Common myeloid progenitor, CD34-positive (primary cell): ENCODE measurements at regions not wholly inside any gene's neighbourhood (a gene's known extent, or its start where the extent isn't known, plus 50 kb on each side); places are given as distances from the start of the nearest gene placed in this dataset.

Experiments
- CTCF ChIA-PET: fragments of 350-600 bp; sonication (Branson Sonifier 250); formaldehyde crosslinking; loops from one replicate; lab custom pipeline; 2021; ENCODE audit warnings: antibody characterized with exemption; lab: Charles Lee
- POLR2A ChIA-PET: fragments of 350-600 bp; sonication (Branson Sonifier 250); formaldehyde crosslinking; loops from one replicate; lab custom pipeline; 2021; ENCODE audit warnings: antibody characterized with exemption; lab: Charles Lee
- DNase-seq, 3 donors: peaks; one replicate each; pipeline versions ENCODE4 v3.0.0 to v3.0.0-alpha.2; 2013
- H3K27ac ChIP-seq, 2 experiments: 1 replicate in 1 of 2; 2 replicates in 1 of 2; pipeline ENCODE4 v1.7.0; 2013; ENCODE audit warnings: inconsistent platforms in 2 of 2, low read length in 2 of 2, mild to moderate bottlenecking in 2 of 2, low read depth in 1 of 2, moderate library complexity in 1 of 2; ENCODE audit not compliant: severe bottlenecking in 2 of 2, insufficient read depth in 1 of 2, poor library complexity in 1 of 2
- H3K27me3 ChIP-seq, 5 experiments: replicated peaks in 2 of 5; 1 replicate in 3 of 5; 2 replicates in 2 of 5; pipeline versions ENCODE4 v1.6.1 to v1.7.0; 2013; ENCODE audit warnings: low read length in 4 of 5, mild to moderate bottlenecking in 2 of 5, moderate library complexity in 2 of 5, inconsistent platforms in 1 of 5; ENCODE audit not compliant: insufficient read depth in 5 of 5, control insufficient read depth in 4 of 5
- H3K36me3 ChIP-seq, 4 experiments: 1 replicate in 2 of 4; 2 replicates in 2 of 4; pipeline versions ENCODE4 v1.6.1 to v1.7.0; 2013; ENCODE audit warnings: low read length in 3 of 4, control low read depth in 1 of 4, mild to moderate bottlenecking in 1 of 4; ENCODE audit not compliant: control insufficient read depth in 4 of 4, insufficient read depth in 4 of 4
- H3K4me1 ChIP-seq, 4 experiments: 1 replicate in 3 of 4; 2 replicates in 1 of 4; pipeline versions ENCODE4 v1.6.1 to v1.7.1; 2013; ENCODE audit warnings: low read length in 3 of 4, mild to moderate bottlenecking in 3 of 4, control low read depth in 1 of 4, inconsistent platforms in 1 of 4, moderate library complexity in 1 of 4; ENCODE audit not compliant: control insufficient read depth in 4 of 4, insufficient read depth in 4 of 4; ENCODE audit errors: control extremely low read depth in 1 of 4
- H3K4me3 ChIP-seq, 7 experiments: 1 replicate in 4 of 7; 2 replicates in 3 of 7; pipeline versions ENCODE4 v1.5.1 to v1.7.0; 2013; ENCODE audit warnings: mild to moderate bottlenecking in 7 of 7, low read length in 6 of 7, moderate library complexity in 6 of 7, inconsistent platforms in 2 of 7, low read depth in 2 of 7, control low read depth in 1 of 7; ENCODE audit not compliant: insufficient read depth in 4 of 7, control insufficient read depth in 1 of 7; ENCODE audit errors: extremely low read depth in 1 of 7
- H3K9me3 ChIP-seq, 5 experiments: 1 replicate in 4 of 5; 2 replicates in 1 of 5; pipeline versions ENCODE4 v1.6.1 to v1.7.1; 2013; ENCODE audit warnings: low read length in 4 of 5, mild to moderate bottlenecking in 2 of 5, inconsistent platforms in 1 of 5, low read depth in 1 of 5, moderate library complexity in 1 of 5; ENCODE audit not compliant: control insufficient read depth in 4 of 5, insufficient read depth in 2 of 5; ENCODE audit errors: control extremely low read depth in 1 of 5
- WGBS: methylation state at CpG from one replicate; pipeline ENCODE4 v1.1.5; 2013; ENCODE audit not compliant: insufficient coverage; 5-methylcytosine and 5-hydroxymethylcytosine counted together

DNA sequence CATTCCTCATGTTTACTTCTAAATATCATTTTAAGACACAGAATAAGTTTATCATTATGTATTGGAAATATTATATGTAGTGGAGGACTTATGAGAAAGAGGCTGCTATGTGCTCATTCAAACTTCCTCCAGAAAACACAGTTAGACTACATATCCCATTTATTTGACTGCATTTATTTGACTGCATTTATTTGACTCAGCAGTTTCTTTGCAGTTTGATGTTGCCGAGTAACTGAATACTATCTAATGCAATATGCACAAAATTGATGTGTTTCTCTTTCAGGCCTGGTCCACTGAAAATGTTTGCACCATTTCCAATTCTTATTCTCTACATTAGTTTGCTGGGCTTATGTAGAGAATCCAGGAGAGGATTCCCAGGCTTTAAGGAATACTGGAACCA lies 89.9 kb upstream of the FBN2 start:
- 89% methylated on average over 1 of the region's 1 CpG for WGBS
- CTCF ChIA-PET: no interaction called here

DNA sequence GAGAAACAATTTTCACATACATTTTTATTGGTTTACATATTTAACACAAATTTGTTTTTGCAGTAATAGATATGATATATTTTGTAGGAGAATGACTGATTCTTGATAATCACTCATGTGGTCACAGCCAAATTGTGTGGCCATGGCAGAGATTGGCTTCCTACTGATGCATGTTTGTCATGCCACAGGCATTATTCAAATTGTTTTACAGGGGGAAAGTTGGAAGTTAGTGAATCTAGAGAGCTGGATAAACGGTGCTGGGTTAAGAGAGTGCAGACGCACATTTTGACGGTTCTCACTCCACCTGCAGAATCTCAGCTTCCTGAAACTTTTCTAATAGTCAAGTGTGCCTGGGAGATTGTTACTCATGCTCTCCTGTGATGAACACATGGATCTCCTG lies 91.1 kb upstream of the FBN2 start:
- H3K4me3 ChIP-seq: no peak overlapping the region
- no peak for DNase-seq
- H3K9me3 ChIP-seq: no peaks in the 10 kb centered on the region
- 100% methylated on average over 3 of the region's 3 CpGs for WGBS
- no peaks in the 10 kb centered on the region for H3K36me3 ChIP-seq
- no peak overlapping the region for H3K27ac ChIP-seq
- ChIA-PET POLR2A (no interaction called here), CTCF (no interaction called here)
- no peaks in the 10 kb centered on the region for H3K4me1 ChIP-seq
- no peaks in the 10 kb centered on the region for H3K27me3 ChIP-seq

More for the DNA sequence above, 89.9 kb upstream of the FBN2 start:
- H3K27ac ChIP-seq: no peak overlapping the region
- H3K36me3 ChIP-seq: no peaks in the 10 kb centered on the region
- no peaks in the 10 kb centered on the region for H3K4me1 ChIP-seq
- no peaks in the 10 kb centered on the region for H3K9me3 ChIP-seq
- POLR2A ChIA-PET: no interaction called here
- no peak for DNase-seq
- no peaks in the 10 kb centered on the region for H3K27me3 ChIP-seq
- H3K4me3 ChIP-seq: no peak overlapping the region

DNA sequence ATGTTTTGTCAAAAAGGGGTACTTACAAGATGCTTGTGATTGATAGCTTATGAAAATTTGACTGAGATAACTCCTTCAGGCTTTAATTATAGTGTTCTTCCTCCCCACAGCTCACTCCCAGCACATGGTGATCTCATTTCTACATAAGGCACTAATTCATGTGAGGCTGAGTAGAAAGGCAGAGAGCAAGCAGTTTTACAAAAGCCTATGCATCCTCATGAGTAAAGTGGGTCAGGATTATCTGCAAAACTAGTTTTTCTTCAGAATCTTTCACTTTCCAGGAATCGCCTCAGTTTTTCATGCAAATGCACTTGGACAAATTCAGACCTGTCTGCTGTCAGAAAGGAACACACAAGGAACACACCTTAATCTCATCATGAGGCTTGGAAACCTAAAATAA lies 92.1 kb upstream of the FBN2 start:
- no peaks in the 10 kb centered on the region for H3K4me1 ChIP-seq
- no peak overlapping the region for H3K27ac ChIP-seq
- ChIA-PET POLR2A (no interaction called here), CTCF (no interaction called here)
- no peaks in the 10 kb centered on the region for H3K36me3 ChIP-seq
- H3K9me3 ChIP-seq: no peaks in the 10 kb centered on the region
- no CpG with 5 or more reads among the region's 1 CpG for WGBS
- DNase-seq: no peak
- no peak overlapping the region for H3K4me3 ChIP-seq
- no peaks in the 10 kb centered on the region for H3K27me3 ChIP-seq

DNA sequence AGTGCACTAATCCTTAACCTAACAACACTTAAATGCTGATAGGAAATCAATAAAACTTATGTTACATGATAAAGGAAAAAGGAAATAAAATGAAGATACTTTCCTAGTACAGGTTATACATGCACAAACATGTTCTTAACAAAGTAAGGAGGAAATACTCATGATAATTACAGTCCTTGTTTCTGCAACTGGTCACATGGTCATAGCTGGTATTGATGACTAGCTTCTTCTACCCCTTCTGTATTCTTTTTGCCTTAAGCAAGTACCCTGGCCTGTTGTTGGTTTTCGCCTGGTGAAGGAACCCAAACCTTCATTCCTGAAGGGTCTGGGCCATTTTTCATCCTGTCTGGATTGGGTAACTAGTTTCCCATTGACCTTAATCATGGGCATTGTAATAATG lies 93.7 kb upstream of the FBN2 start:
- ChIA-PET CTCF (no interaction called here), POLR2A (no interaction called here)
- Histone ChIP-seq H3K36me3 (no peaks in the 10 kb centered on the region), H3K9me3 (no peaks in the 10 kb centered on the region), H3K27ac (no peak overlapping the region), H3K27me3 (no peaks in the 10 kb centered on the region), H3K4me3 (no peak overlapping the region), H3K4me1 (no peaks in the 10 kb centered on the region)
- 100% methylated on average over 1 of the region's 1 CpG for WGBS
- DNase-seq: no peak

DNA sequence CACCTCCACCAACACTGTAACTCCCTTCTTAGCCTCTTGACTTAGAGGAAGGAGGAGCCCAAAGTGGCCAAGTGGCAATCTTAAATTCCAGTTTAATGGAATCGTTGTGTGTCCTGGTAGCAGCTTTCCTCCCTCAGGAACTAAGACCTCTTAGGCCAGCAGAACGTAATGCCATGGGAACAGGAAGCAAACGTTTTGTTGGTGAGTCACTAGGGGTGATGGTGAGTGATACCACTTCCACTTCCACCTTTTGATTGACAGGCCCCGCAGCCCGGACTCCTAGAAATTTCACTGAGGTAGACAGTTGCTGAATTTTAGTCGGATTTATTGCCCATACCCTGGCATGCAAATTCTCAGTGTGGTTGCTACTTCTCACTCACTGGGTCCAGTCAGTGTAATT lies 94.2 kb upstream of the FBN2 start:
- H3K36me3 ChIP-seq: no peaks in the 10 kb centered on the region
- DNase-seq: no peak
- H3K27ac ChIP-seq: no peak overlapping the region
- H3K27me3 ChIP-seq: no peaks in the 10 kb centered on the region
- 52% methylated on average over 4 of the region's 6 CpGs for WGBS
- no peak overlapping the region for H3K4me3 ChIP-seq
- CTCF ChIA-PET: interaction anchor here (1.2 kb wide), 1 partner anchor 12 kb away, joined by 3 read pairs; no protein-coding TSS in a partner anchor
- POLR2A ChIA-PET: no interaction called here
- H3K9me3 ChIP-seq: no peaks in the 10 kb centered on the region
- H3K4me1 ChIP-seq: no peaks in the 10 kb centered on the region

DNA sequence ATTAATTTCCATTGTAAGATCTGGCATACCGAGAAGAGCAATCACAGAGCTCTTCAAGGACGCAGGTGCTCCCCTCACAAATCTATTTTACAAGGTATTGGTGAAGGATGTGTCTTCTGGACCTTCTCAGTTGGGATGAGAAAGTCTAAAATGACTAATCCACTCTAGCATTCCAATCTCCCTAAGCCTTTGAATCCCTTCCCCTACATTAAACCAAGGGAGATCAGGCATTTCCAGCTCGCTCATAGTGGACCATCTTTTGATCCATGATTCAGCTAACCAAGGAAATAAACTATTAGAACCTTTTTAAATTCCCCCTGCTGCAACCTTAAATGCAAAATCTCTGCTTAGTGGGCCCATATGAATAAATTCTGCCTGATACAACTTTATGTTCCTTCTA lies 95.9 kb upstream of the FBN2 start:
- H3K27ac ChIP-seq: no peak overlapping the region
- DNase-seq: no peak
- ChIA-PET CTCF (no interaction called here), POLR2A (no interaction called here)
- WGBS: 86% methylated on average over 1 of the region's 3 CpGs
- H3K4me1 ChIP-seq: no peaks in the 10 kb centered on the region
- H3K36me3 ChIP-seq: no peaks in the 10 kb centered on the region
- H3K9me3 ChIP-seq: no peaks in the 10 kb centered on the region
- H3K4me3 ChIP-seq: no peak overlapping the region
- H3K27me3 ChIP-seq: no peaks in the 10 kb centered on the region

DNA sequence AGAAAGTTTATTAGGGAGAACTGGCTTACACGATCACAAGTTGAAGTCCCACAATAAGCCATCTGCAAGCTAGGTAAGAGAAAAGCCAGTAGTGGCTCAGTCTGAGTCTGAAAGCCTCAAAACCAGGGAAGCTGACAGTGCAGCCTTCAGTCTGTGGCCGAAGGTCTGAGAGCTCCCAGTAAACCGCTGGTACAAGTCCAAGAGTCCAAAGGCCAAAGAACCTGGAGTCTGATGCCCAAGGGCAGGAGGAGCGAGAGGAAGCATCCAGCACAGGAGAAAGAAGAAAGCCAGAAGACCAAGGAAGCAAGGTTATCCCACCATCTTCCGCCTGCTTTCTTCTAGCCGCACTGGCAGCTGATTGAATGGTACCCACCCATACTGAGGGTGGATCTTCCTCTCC lies 97.3 kb upstream of the FBN2 start:
- ChIA-PET CTCF (no interaction called here), POLR2A (no interaction called here)
- Histone ChIP-seq H3K4me3 (no peak overlapping the region), H3K27ac (no peak overlapping the region), H3K9me3 (no peaks in the 10 kb centered on the region), H3K27me3 (no peaks in the 10 kb centered on the region), H3K4me1 (no peaks in the 10 kb centered on the region), H3K36me3 (no peaks in the 10 kb centered on the region)
- 97% methylated on average over 6 of the region's 6 CpGs for WGBS
- DNase-seq: no peak
